Natural killer cell (primary cell): ENCODE measurements at regions not wholly inside any gene's neighbourhood (a gene's known extent, or its start where the extent isn't known, plus 50 kb on each side); places are given as distances from the start of the nearest gene placed in this dataset.

ENCODE experiments used
- ATAC-seq, 3 donors: fragments of 150-1000 bp in 2 of 3; fragments of 200-7000 bp in 1 of 3; cut with Tn5 transposase; 1 replicate in 1 of 3; 2 replicates in 2 of 3; pipeline ENCODE4 v1.10.0; 2021; ENCODE audit warnings: mild to moderate bottlenecking in 2 of 3, moderate library complexity in 2 of 3
- DNase-seq, 2 donors: peaks; one replicate each; pipeline versions ENCODE4 v3.0.0 to v3.0.0-alpha.2; 2013 to 2021; ENCODE audit warnings: mixed read lengths in 1 of 2
- H3K27ac ChIP-seq: one replicate; pipeline ENCODE4 v1.5.1; 2013; ENCODE audit warnings: mild to moderate bottlenecking, low read length
- H3K27me3 ChIP-seq: one replicate; pipeline ENCODE4 v1.6.1; 2013; ENCODE audit warnings: low read length; ENCODE audit not compliant: control insufficient read depth, insufficient read depth
- H3K36me3 ChIP-seq: one replicate; pipeline ENCODE4 v1.6.1; 2013; ENCODE audit warnings: low read length; ENCODE audit not compliant: control insufficient read depth, insufficient read depth
- H3K4me1 ChIP-seq: one replicate; pipeline ENCODE4 v1.6.1; 2013; ENCODE audit warnings: low read length; ENCODE audit not compliant: control insufficient read depth, insufficient read depth
- H3K4me3 ChIP-seq: one replicate; pipeline ENCODE4 v1.5.1; 2013; ENCODE audit warnings: low read length
- H3K9me3 ChIP-seq: one replicate; pipeline ENCODE4 v1.6.1; 2013; ENCODE audit warnings: low read length; ENCODE audit not compliant: control insufficient read depth, insufficient read depth
- H3K27ac Mint-ChIP-seq, 2 donors: one replicate each; pipeline ENCODE4 v1.8.0; 2022; ENCODE audit warnings: mild to moderate bottlenecking in 2 of 2, mixed read lengths in 2 of 2, moderate library complexity in 1 of 2
- H3K27me3 Mint-ChIP-seq, 2 donors: one replicate each; pipeline ENCODE4 v1.8.0; 2022; ENCODE audit warnings: low read depth in 2 of 2, mixed read lengths in 2 of 2
- H3K36me3 Mint-ChIP-seq: one replicate; pipeline ENCODE4 v1.8.0; 2022; ENCODE audit warnings: mixed read lengths
- H3K4me1 Mint-ChIP-seq, 2 donors: one replicate each; pipeline ENCODE4 v1.8.0; 2022; ENCODE audit warnings: mixed read lengths in 2 of 2
- H3K4me3 Mint-ChIP-seq: one replicate; pipeline ENCODE4 v1.8.0; 2022; ENCODE audit warnings: mild to moderate bottlenecking, moderate library complexity, mixed read lengths
- H3K9me3 Mint-ChIP-seq, 2 donors: one replicate each; pipeline ENCODE4 v1.8.0; 2022; ENCODE audit warnings: mixed read lengths in 2 of 2
- WGBS: methylation state at CpG from one replicate; pipeline ENCODE4 v1.1.7; 2013; ENCODE audit warnings: missing lambda C conversion rate; ENCODE audit not compliant: insufficient coverage; 5-methylcytosine and 5-hydroxymethylcytosine counted together
- intact Hi-C: fragments of 100-400 bp; cut with micrococcal nuclease; formaldehyde crosslinking; loops from one replicate; pipeline ENCODE4 v1.14.2; 2022
- TF ChIP-seq, protein P1 (sequence below): fragments of 200-600 bp; IDR thresholded peaks from one replicate; pipeline ENCODE4 v1.8.0; 2022; ENCODE audit warnings: antibody characterized with exemption

GRCh38 chr16:6603780-6604325 is 728.8 kb upstream of the RBFOX1 start:
- no peak overlapping the region for H3K4me3 Mint-ChIP-seq
- intact Hi-C loops = no loop called here
- H3K4me1 Mint-ChIP-seq = no peaks in the 10 kb centered on the region
- no peaks in the 10 kb centered on the region for H3K27me3 Mint-ChIP-seq
- Histone ChIP-seq H3K36me3 (no peaks in the 10 kb centered on the region), H3K9me3 (no peaks in the 10 kb centered on the region), H3K4me3 (no peak overlapping the region), H3K27me3 (no peaks in the 10 kb centered on the region), H3K27ac (no peak overlapping the region), H3K4me1 (no peaks in the 10 kb centered on the region)
- no peaks in the 10 kb centered on the region for H3K36me3 Mint-ChIP-seq
- no peak for DNase-seq
- no peaks in the 10 kb centered on the region for H3K9me3 Mint-ChIP-seq
- 54% methylated on average over 4 of the region's 4 CpGs for WGBS
- no peak for ATAC-seq
- no peak overlapping the region for H3K27ac Mint-ChIP-seq
- TF ChIP-seq, protein P1, sequence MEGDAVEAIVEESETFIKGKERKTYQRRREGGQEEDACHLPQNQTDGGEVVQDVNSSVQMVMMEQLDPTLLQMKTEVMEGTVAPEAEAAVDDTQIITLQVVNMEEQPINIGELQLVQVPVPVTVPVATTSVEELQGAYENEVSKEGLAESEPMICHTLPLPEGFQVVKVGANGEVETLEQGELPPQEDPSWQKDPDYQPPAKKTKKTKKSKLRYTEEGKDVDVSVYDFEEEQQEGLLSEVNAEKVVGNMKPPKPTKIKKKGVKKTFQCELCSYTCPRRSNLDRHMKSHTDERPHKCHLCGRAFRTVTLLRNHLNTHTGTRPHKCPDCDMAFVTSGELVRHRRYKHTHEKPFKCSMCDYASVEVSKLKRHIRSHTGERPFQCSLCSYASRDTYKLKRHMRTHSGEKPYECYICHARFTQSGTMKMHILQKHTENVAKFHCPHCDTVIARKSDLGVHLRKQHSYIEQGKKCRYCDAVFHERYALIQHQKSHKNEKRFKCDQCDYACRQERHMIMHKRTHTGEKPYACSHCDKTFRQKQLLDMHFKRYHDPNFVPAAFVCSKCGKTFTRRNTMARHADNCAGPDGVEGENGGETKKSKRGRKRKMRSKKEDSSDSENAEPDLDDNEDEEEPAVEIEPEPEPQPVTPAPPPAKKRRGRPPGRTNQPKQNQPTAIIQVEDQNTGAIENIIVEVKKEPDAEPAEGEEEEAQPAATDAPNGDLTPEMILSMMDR = no peak

DNA sequence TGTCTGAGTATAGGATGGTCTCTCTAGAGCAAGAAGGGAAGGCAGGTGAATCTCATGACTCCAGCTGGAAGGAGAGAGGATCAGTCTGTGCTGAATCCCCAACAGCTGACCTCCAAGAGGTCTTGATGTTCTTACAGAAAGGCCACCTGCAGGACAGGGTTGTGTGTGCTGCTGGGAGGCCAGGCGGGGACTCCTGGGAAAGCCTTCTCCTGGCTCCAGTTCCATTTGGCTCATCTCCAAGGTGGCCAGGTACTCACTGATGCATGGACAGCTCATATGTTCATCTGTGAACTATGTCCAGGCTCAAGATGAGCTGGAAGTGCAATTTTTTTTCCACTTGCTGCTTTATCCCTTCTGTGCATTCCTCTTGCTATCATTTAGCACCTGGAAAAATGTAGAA is 730.2 kb upstream of the RBFOX1 start:
- Mint-ChIP-seq H3K27me3 (no peaks in the 10 kb centered on the region), H3K4me3 (no peak overlapping the region), H3K27ac (no peak overlapping the region), H3K9me3 (no peaks in the 10 kb centered on the region), H3K36me3 (no peaks in the 10 kb centered on the region), H3K4me1 (no peaks in the 10 kb centered on the region)
- no peaks in the 10 kb centered on the region for H3K36me3 ChIP-seq
- ATAC-seq (no peak), DNase-seq (no peak)
- H3K27ac ChIP-seq = no peak overlapping the region
- no peaks in the 10 kb centered on the region for H3K9me3 ChIP-seq
- intact Hi-C loops = no loop called here
- TF ChIP-seq, protein P1 = no peak
- H3K4me3 ChIP-seq = no peak overlapping the region
- H3K27me3 ChIP-seq = no peaks in the 10 kb centered on the region
- WGBS = 89% methylated on average over 1 of the region's 1 CpG
- H3K4me1 ChIP-seq = no peaks in the 10 kb centered on the region

DNA sequence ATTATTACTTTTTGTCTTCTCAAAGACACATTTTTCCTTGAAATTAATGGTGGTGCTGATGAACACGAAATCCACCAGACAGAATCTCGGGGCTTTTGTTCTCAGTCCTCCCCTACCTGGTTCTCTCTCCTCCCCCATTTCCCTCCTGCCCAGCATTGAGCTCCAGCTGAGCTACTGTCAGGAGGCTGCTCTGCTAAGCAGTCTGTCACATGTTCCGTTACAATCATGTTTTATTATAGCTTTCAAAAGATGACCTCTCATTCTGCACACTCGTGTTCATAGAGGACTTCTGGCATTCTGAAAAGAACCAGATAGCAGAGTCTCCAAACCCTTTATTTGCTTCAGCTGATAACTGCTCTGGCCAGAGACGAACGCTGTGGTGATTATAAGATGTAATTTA is 732.5 kb upstream of the RBFOX1 start:
- TF ChIP-seq, protein P1 = no peak
- H3K27me3 ChIP-seq = no peaks in the 10 kb centered on the region
- H3K9me3 Mint-ChIP-seq = no peaks in the 10 kb centered on the region
- no peak overlapping the region for H3K27ac ChIP-seq
- H3K4me1 Mint-ChIP-seq = no peaks in the 10 kb centered on the region
- no peak overlapping the region for H3K4me3 Mint-ChIP-seq
- DNase-seq (no peak), ATAC-seq (no peak)
- H3K36me3 Mint-ChIP-seq = no peaks in the 10 kb centered on the region
- no peaks in the 10 kb centered on the region for H3K27me3 Mint-ChIP-seq
- H3K27ac Mint-ChIP-seq = no peak overlapping the region
- H3K9me3 ChIP-seq = no peaks in the 10 kb centered on the region
- no peak overlapping the region for H3K4me3 ChIP-seq
- intact Hi-C loops = no loop called here
- no peaks in the 10 kb centered on the region for H3K36me3 ChIP-seq
- 63% methylated on average over 6 of the region's 6 CpGs for WGBS
- no peaks in the 10 kb centered on the region for H3K4me1 ChIP-seq

DNA sequence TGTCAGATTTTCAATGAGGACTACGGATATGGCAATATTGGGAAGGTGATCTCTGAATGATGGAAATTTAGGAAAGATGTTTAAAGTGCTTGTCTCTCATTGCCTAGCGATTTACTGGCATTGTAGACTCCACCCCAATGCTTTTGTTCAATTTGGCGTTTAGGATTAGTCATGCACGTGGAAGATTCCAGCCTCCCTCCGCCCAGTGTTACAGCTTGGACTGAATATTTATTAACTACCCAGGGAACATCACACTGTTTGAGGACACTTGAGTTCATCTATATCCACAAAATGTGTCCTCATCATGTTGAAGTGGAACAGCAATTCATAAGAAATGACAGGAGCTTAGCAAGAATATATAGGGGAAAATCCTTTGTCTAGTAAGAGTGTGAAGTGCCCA is 738.8 kb upstream of the RBFOX1 start:
- no peaks in the 10 kb centered on the region for H3K27me3 ChIP-seq
- H3K27ac Mint-ChIP-seq = no peak overlapping the region
- H3K27me3 Mint-ChIP-seq = no peaks in the 10 kb centered on the region
- TF ChIP-seq, protein P1 = no peak
- WGBS = 87% methylated on average over 5 of the region's 5 CpGs
- no peaks in the 10 kb centered on the region for H3K4me1 ChIP-seq
- H3K27ac ChIP-seq = no peak overlapping the region
- no peak overlapping the region for H3K4me3 Mint-ChIP-seq
- H3K36me3 Mint-ChIP-seq = no peaks in the 10 kb centered on the region
- H3K36me3 ChIP-seq = no peaks in the 10 kb centered on the region
- no peak overlapping the region for H3K4me3 ChIP-seq
- H3K9me3 Mint-ChIP-seq = peaks cover 0 to 3% of the 10 kb centered on the region in 2 donors
- no peaks in the 10 kb centered on the region for H3K9me3 ChIP-seq
- H3K4me1 Mint-ChIP-seq = no peaks in the 10 kb centered on the region
- ATAC-seq (no peak), DNase-seq (no peak)
- intact Hi-C loops = no loop called here
